ENCODE measurements at regions not wholly inside any gene's neighbourhood (a gene's known extent, or its start where the extent isn't known, plus 50 kb on each side); places are given as distances from the start of the nearest gene placed in this dataset.

DNA sequence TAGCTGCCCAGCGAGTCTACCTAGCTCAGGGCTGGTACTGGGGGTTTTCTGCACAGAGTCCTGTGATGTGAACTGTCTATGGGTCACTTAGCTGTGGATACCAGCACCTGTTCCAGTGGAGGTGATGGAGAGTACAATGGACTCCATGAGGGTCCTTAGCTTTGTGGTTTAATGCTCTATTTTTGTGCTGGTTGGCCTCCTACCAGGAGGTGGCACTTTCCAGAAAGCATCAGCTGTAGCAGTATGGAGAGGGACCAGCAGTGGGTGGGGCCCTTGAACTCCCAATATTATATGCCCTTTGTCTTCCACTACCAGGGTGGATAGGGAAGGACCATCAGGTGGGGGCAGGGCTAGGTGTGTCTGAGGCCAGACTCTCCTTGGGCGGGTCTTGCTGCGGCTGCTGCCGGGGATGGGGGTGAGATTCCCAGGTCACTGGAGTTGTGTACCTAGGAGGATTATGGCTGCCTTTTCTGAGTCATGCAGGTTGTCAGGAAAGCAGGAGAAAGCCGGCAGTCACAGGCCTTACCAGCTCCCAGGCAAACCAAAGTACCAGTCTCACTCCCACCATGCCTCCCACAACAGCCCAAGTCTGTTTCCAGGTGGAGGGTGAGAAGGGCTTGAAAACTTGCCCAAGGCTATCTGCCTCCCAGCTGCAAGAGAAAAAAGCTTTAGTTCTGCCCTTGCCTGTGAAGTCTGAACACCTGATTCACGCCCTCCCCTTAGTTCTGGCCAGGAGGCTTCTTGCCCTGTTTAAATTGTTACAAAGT is 163.0 kb upstream of the NUDT4 start:
- no peaks in the 10 kb centered on the region for H3K4me1 ChIP-seq
- no peaks in the 10 kb centered on the region for H3K27me3 ChIP-seq
- H3K9me3 ChIP-seq = no peaks in the 10 kb centered on the region
- no peak overlapping the region for H3K27ac ChIP-seq
- no peak overlapping the region for H3K4me3 ChIP-seq
- TF ChIP-seq POLR2A (IDR thresholded peaks at IDR 0.05) (no peak), EP300 (IDR thresholded peaks at IDR 0.05) (no peak)
- TF ChIP-seq, protein P1, sequence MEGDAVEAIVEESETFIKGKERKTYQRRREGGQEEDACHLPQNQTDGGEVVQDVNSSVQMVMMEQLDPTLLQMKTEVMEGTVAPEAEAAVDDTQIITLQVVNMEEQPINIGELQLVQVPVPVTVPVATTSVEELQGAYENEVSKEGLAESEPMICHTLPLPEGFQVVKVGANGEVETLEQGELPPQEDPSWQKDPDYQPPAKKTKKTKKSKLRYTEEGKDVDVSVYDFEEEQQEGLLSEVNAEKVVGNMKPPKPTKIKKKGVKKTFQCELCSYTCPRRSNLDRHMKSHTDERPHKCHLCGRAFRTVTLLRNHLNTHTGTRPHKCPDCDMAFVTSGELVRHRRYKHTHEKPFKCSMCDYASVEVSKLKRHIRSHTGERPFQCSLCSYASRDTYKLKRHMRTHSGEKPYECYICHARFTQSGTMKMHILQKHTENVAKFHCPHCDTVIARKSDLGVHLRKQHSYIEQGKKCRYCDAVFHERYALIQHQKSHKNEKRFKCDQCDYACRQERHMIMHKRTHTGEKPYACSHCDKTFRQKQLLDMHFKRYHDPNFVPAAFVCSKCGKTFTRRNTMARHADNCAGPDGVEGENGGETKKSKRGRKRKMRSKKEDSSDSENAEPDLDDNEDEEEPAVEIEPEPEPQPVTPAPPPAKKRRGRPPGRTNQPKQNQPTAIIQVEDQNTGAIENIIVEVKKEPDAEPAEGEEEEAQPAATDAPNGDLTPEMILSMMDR (IDR thresholded peaks at IDR 0.05) = no peak
- 78 to 97% methylated on average over 6 of the region's 6 CpGs for WGBS, 2 donors
- DNase-seq (ENCODE audit: low spot score in 2 of 2) = no peak
- H3K36me3 ChIP-seq = no peaks in the 10 kb centered on the region

DNA sequence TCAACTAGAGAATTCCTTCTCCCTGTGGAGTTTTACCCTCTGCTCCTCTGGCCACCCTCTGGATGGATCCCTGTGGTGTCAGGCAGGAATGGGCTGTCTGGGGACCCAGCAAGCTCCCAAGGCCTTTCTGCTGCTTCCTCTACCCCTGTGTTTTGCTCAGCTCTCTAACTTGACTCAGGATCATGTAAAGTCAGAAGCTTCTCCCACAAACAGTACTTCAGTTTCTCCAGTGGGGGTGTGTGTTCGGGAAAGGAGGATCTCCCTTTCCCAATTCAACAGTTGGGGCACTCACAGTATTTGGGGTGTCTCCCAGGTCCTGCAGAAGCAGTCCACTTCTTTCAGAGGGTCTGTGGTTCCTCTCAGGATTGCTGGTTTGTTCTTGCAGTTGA is 162.4 kb upstream of the NUDT4 start:
- TF ChIP-seq EP300 (IDR thresholded peaks at IDR 0.05) (no peak), POLR2A (IDR thresholded peaks at IDR 0.05) (no peak)
- TF ChIP-seq, protein P1 (IDR thresholded peaks at IDR 0.05) = no peak
- Histone ChIP-seq H3K36me3 (no peaks in the 10 kb centered on the region), H3K27ac (no peak overlapping the region), H3K27me3 (no peaks in the 10 kb centered on the region), H3K4me3 (no peak overlapping the region), H3K9me3 (no peaks in the 10 kb centered on the region), H3K4me1 (no peaks in the 10 kb centered on the region)
- 100% methylated on average over 1 of the region's 1 CpG; no CpG with 5 or more reads in 1 of the 2 donors for WGBS, 2 donors
- no peak for DNase-seq (ENCODE audit: low spot score in 2 of 2)

DNA sequence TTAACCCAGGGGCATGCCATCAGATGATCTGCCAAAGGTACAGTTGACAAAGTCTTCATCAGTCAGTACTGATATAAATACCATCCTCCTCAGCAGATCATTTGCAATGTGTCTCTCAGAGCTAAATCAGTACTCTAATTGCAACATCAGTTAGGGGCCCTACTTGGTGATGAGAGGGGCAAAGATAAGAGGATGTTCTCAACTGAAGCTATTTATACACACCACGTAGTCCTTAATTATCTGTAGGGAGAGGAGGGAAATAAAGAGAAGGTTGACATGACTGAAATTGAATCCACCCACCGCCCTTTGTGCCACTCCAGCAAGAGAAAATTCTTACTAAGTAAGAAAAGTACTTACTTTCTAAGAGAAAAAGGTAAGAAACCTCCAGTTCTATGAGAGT is 157.8 kb upstream of the NUDT4 start:
- H3K27me3 ChIP-seq = no peaks in the 10 kb centered on the region
- H3K4me3 ChIP-seq = no peak overlapping the region
- no peak for DNase-seq (ENCODE audit: low spot score in 2 of 2)
- peaks cover 0 to 7% (median 0%) of the 10 kb centered on the region in 4 donors for H3K9me3 ChIP-seq
- H3K36me3 ChIP-seq = no peaks in the 10 kb centered on the region
- H3K4me1 ChIP-seq = peaks cover 0 to 13% (median 0%) of the 10 kb centered on the region in 4 donors
- 74 to 77% methylated on average over 2 of the region's 2 CpGs for WGBS, 2 donors
- no peak overlapping the region for H3K27ac ChIP-seq
- TF ChIP-seq, protein P1 (IDR thresholded peaks at IDR 0.05) = no peak
- TF ChIP-seq POLR2A (IDR thresholded peaks at IDR 0.05) = no peak
- TF ChIP-seq EP300 (IDR thresholded peaks at IDR 0.05) = no peak

DNA sequence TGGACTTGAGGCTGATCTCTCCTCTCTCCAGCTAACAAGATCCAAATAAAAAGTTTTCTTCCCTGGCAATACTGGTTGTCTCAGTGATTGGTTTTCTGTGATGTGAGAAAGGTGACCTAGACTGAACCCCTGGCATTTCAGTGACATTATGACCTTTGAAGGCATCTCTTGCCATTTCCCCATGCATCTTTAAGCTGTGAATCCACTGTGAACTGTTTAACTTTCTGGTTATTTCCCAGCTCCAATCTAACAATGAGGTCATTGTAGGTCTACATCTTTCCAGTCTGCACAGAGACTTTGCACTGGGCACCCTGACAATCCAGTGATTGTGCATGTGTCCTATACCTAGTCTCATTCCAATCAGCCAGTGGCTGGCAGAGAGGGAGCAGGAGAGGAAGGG is 155.9 kb upstream of the NUDT4 start:
- no peak for TF ChIP-seq EP300 (IDR thresholded peaks at IDR 0.05)
- no peak for TF ChIP-seq POLR2A (IDR thresholded peaks at IDR 0.05)
- TF ChIP-seq, protein P1 (IDR thresholded peaks at IDR 0.05) = no peak
- H3K4me1 ChIP-seq = peaks cover 0 to 13% (median 0%) of the 10 kb centered on the region in 4 donors
- peaks cover 0 to 7% (median 0%) of the 10 kb centered on the region in 4 donors for H3K9me3 ChIP-seq
- H3K27ac ChIP-seq = no peak overlapping the region
- H3K27me3 ChIP-seq = no peaks in the 10 kb centered on the region
- H3K36me3 ChIP-seq = no peaks in the 10 kb centered on the region
- H3K4me3 ChIP-seq = no peak overlapping the region
- DNase-seq (ENCODE audit: low spot score in 2 of 2) = no peak

Data from tibial nerve (tissue), 4 donors.